KMS-11 (cell line): ENCODE measurements at regions not wholly inside any gene's neighbourhood (a gene's known extent, or its start where the extent isn't known, plus 50 kb on each side); places are given as distances from the start of the nearest gene placed in this dataset.
"Not testable (repeated sequence)": the region's sequence is repeated elsewhere in the genome, so short reads cannot be mapped to it uniquely, and the experiment has no call there.

Experiments
- H2AFZ ChIP-seq: fragments of 200-600 bp; sonication (generic); 2 replicates; pipeline ENCODE4 v1.6.1; 2016; ENCODE audit warnings: antibody characterized with exemption, mixed run types, low read depth
- H3K27ac ChIP-seq: fragments of 200-600 bp; sonication (generic); 2 replicates; pipeline ENCODE4 v1.6.1; 2016; ENCODE audit warnings: mild to moderate bottlenecking, mixed run types
- H3K27me3 ChIP-seq: fragments of 200-600 bp; sonication (generic); 2 replicates; pipeline ENCODE4 v1.6.1; 2017; ENCODE audit warnings: mild to moderate bottlenecking, low read depth, mixed run types, moderate library complexity; ENCODE audit not compliant: insufficient read depth
- H3K36me3 ChIP-seq: fragments of 200-600 bp; sonication (generic); 2 replicates; pipeline ENCODE4 v1.6.1; 2017; ENCODE audit warnings: mild to moderate bottlenecking, mixed run types; ENCODE audit not compliant: insufficient read depth
- H3K4me1 ChIP-seq: fragments of 200-600 bp; sonication (generic); 2 replicates; pipeline ENCODE4 v1.6.1; 2016; ENCODE audit warnings: mild to moderate bottlenecking, low read depth, mixed run types; ENCODE audit not compliant: poor library complexity, severe bottlenecking
- H3K4me2 ChIP-seq: fragments of 200-600 bp; sonication (generic); 2 replicates; pipeline ENCODE4 v1.7.0; 2016; ENCODE audit warnings: mild to moderate bottlenecking, mixed run types
- H3K4me3 ChIP-seq: fragments of 200-600 bp; sonication (generic); IDR thresholded peaks from 2 replicates; pipeline ENCODE4 v1.6.1; 2017; ENCODE audit warnings: low read depth, low read length, mixed read lengths; ENCODE audit not compliant: insufficient read depth
- H3K79me2 ChIP-seq: fragments of 200-600 bp; sonication (generic); 2 replicates; pipeline ENCODE4 v1.6.1; 2016; ENCODE audit warnings: low read depth, mixed run types; ENCODE audit not compliant: insufficient read depth
- H3K9ac ChIP-seq: fragments of 200-600 bp; sonication (generic); 2 replicates; pipeline ENCODE4 v1.6.1; 2016; ENCODE audit warnings: mild to moderate bottlenecking, mixed run types
- H4K20me1 ChIP-seq: fragments of 200-600 bp; sonication (generic); 2 replicates; pipeline ENCODE4 v1.6.1; 2016; ENCODE audit warnings: mild to moderate bottlenecking, mixed run types; ENCODE audit not compliant: insufficient read depth
- CTCF ChIP-seq: fragments of 200-600 bp; sonication (generic); conservative IDR thresholded peaks from 2 replicates; pipeline ENCODE4 v1.6.1; 2017; ENCODE audit warnings: low read depth, mild to moderate bottlenecking, antibody characterized with exemption, low read length, moderate library complexity, mixed read lengths

GRCh38 chr11:97908354-97908753 lies 1112.4 kb upstream of the CNTN5 start:
- no peak overlapping the region for H2AFZ ChIP-seq
- no peak overlapping the region for H3K4me3 ChIP-seq
- no peak overlapping the region for H3K27ac ChIP-seq
- H3K36me3 ChIP-seq = no peaks in the 10 kb centered on the region
- no peaks in the 10 kb centered on the region for H3K4me1 ChIP-seq
- H3K9ac ChIP-seq = no peak overlapping the region
- TF ChIP-seq CTCF = no peak
- no peaks in the 10 kb centered on the region for H4K20me1 ChIP-seq
- no peaks in the 10 kb centered on the region for H3K79me2 ChIP-seq
- H3K27me3 ChIP-seq = no peaks in the 10 kb centered on the region
- H3K4me2 ChIP-seq = no peak overlapping the region

DNA sequence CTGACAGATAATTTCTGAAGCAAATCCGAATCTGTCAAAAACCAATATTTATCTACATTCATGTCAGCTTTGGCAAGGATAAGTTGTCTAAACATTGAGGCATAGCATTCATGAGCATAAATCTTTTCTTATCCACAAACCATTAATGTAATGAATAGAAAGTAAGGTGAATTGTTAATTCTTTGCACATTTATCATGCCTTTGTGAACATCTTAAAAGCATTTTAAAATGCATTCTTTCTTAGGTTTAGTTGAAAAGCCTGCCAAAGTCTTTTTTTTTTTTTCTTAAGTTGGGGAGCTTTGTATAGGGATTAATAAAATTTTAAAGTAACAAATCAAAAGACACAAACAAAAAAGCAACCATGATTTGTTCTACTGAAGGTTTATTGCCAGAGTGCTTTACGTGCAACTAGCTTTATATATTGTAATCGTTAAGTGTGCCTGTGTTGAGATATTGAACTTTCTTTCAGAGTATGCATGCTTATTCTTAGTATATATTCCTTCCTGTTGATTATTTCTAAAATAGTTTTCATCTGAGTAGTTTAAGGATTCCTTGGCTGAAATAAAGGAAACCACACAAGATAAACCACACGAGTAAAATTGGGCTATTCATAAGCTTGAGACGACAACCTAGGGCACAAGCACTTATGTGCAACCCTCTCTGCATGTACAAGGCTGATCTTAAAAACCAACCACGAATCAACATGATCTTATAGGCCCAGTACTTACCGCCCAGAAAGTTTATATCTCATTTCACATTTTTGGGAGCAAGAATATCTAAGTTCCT lies 1110.9 kb upstream of the CNTN5 start:
- no peak overlapping the region for H3K27ac ChIP-seq
- H3K36me3 ChIP-seq = no peaks in the 10 kb centered on the region
- no peak for TF ChIP-seq CTCF
- H3K79me2 ChIP-seq = no peaks in the 10 kb centered on the region
- no peaks in the 10 kb centered on the region for H4K20me1 ChIP-seq
- no peaks in the 10 kb centered on the region for H3K27me3 ChIP-seq
- no peak overlapping the region for H2AFZ ChIP-seq
- H3K4me2 ChIP-seq = no peak overlapping the region
- H3K9ac ChIP-seq = no peak overlapping the region
- no peaks in the 10 kb centered on the region for H3K4me1 ChIP-seq
- H3K4me3 ChIP-seq = no peak overlapping the region

GRCh38 chr11:97912629-97913028 lies 1108.1 kb upstream of the CNTN5 start:
- no peaks in the 10 kb centered on the region for H3K36me3 ChIP-seq
- no peak overlapping the region for H3K4me2 ChIP-seq
- H4K20me1 ChIP-seq = no peaks in the 10 kb centered on the region
- H3K79me2 ChIP-seq = no peaks in the 10 kb centered on the region
- no peaks in the 10 kb centered on the region for H3K27me3 ChIP-seq
- H3K9ac ChIP-seq = no peak overlapping the region
- no peak overlapping the region for H3K27ac ChIP-seq
- no peak overlapping the region for H2AFZ ChIP-seq
- H3K4me3 ChIP-seq = no peak overlapping the region
- H3K4me1 ChIP-seq = no peaks in the 10 kb centered on the region
- TF ChIP-seq CTCF = no peak

- not testable (repeated sequence) for H2AFZ ChIP-seq, H3K9ac ChIP-seq, H3K4me1 ChIP-seq, H4K20me1 ChIP-seq, H3K4me2 ChIP-seq, H3K36me3 ChIP-seq, H3K79me2 ChIP-seq, H3K27ac ChIP-seq, H3K4me3 ChIP-seq, H3K27me3 ChIP-seq
These were observed 1097.8 kb upstream of the CNTN5 start for GRCh38 chr11:97922933-97923332.

GRCh38 chr11:97934572-97935208 lies 1086.1 kb upstream of the CNTN5 start:
- H3K27ac ChIP-seq = no peak overlapping the region
- no peak for TF ChIP-seq CTCF
- H3K4me3 ChIP-seq = no peak overlapping the region
- no peak overlapping the region for H2AFZ ChIP-seq
- no peaks in the 10 kb centered on the region for H3K79me2 ChIP-seq
- no peaks in the 10 kb centered on the region for H3K27me3 ChIP-seq
- no peaks in the 10 kb centered on the region for H3K36me3 ChIP-seq
- H4K20me1 ChIP-seq = no peaks in the 10 kb centered on the region
- H3K4me2 ChIP-seq = no peak overlapping the region
- no peaks in the 10 kb centered on the region for H3K4me1 ChIP-seq
- H3K9ac ChIP-seq = no peak overlapping the region
